ENCODE measurements at regions not wholly inside any gene's neighbourhood (a gene's known extent, or its start where the extent isn't known, plus 50 kb on each side); places are given as distances from the start of the nearest gene placed in this dataset.

DNA sequence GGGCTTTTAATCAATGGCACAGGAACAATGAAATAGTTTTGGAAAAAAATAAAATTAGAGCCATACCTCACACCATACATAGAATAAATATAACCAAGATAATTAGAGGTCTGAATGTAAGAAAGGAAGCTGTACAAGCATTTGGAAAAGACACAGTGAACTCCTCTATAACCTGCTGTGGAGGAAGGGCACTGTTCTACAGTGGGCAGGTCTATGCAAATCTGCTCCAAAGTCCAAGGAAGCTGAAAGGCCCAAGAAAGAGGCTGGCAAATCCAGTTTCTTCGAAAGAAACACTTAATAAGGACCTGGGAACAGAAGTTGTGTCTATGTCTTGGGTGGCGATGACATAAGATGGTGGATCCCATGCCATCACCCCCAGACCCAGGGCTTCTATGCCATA is 169.4 kb upstream of the RALGAPA2 start:
- ATAC-seq (no peak), DNase-seq (ENCODE audit: low read depth, low spot score) (no peak)
- intact Hi-C loops (cut with micrococcal nuclease; ENCODE audit: unreplicated experiment), result no loop called here
- Histone ChIP-seq H3K27me3 (ENCODE audit: control insufficient read depth, insufficient read depth, low read length) (no peaks in the 10 kb centered on the region), H3K36me3 (ENCODE audit: control insufficient read depth, insufficient read depth, low read length) (no peaks in the 10 kb centered on the region), H3K9me3 (ENCODE audit: control insufficient read depth, insufficient read depth, low read depth, low read length) (no peaks in the 10 kb centered on the region), H3K27ac (ENCODE audit: low read length) (no peak overlapping the region), H3K4me3 (ENCODE audit: low read depth in 2 of 2, low read length in 2 of 2) (no peak overlapping the region), H3K4me1 (ENCODE audit: control insufficient read depth, insufficient read depth, low read length) (no peaks in the 10 kb centered on the region)
- ChIA-PET CTCF (no interaction called here), POLR2A (no interaction called here)
- TF ChIP-seq REST (IDR thresholded peaks at IDR 0.05; ENCODE audit: insufficient read depth in 1 of 2, low read depth in 2 of 2, low read length in 1 of 2) (no peak), TCF7L2 (IDR thresholded peaks at IDR 0.05; ENCODE audit: low read depth, low read length) (no peak), CTCF (IDR thresholded peaks at IDR 0.05) (no peak), SIN3A (IDR thresholded peaks at IDR 0.05; ENCODE audit: borderline replicate concordance, insufficient read depth, low read depth, low read length) (no peak), POLR2AphosphoS5 (IDR thresholded peaks at IDR 0.05; ENCODE audit: low read depth, low read length) (no peak)
- in situ Hi-C loops (cut with HindIII; ENCODE audit: low pct_unique_long_range_greater_than_20kb, low sequenced_read_pairs), result no loop called here
- no TSS peak for BruUV-seq (replicated peaks)

GRCh38 chr20:20877079-20877478 is 164.6 kb upstream of the RALGAPA2 start:
- TF ChIP-seq TCF7L2 (IDR thresholded peaks at IDR 0.05; ENCODE audit: low read depth, low read length) (no peak), POLR2AphosphoS5 (IDR thresholded peaks at IDR 0.05; ENCODE audit: low read depth, low read length) (no peak), CTCF (IDR thresholded peaks at IDR 0.05) (no peak), REST (IDR thresholded peaks at IDR 0.05; ENCODE audit: insufficient read depth in 1 of 2, low read depth in 2 of 2, low read length in 1 of 2) (no peak), SIN3A (IDR thresholded peaks at IDR 0.05; ENCODE audit: borderline replicate concordance, insufficient read depth, low read depth, low read length) (no peak)
- no peak overlapping the region for H3K4me3 ChIP-seq (ENCODE audit: low read depth in 2 of 2, low read length in 2 of 2)
- BruUV-seq (replicated peaks), result no TSS peak
- no peaks in the 10 kb centered on the region for H3K36me3 ChIP-seq (ENCODE audit: control insufficient read depth, insufficient read depth, low read length)
- in situ Hi-C loops (cut with HindIII; ENCODE audit: low pct_unique_long_range_greater_than_20kb, low sequenced_read_pairs), result no loop called here
- no peaks in the 10 kb centered on the region for H3K27me3 ChIP-seq (ENCODE audit: control insufficient read depth, insufficient read depth, low read length)
- DNase-seq (ENCODE audit: low read depth, low spot score) (no peak), ATAC-seq (no peak)
- no peak overlapping the region for H3K27ac ChIP-seq (ENCODE audit: low read length)
- intact Hi-C loops (cut with micrococcal nuclease; ENCODE audit: unreplicated experiment), result no loop called here
- ChIA-PET CTCF (interaction anchor here (0.6 kb wide), 1 partner anchor 488 kb away, joined by 3 read pairs; no protein-coding TSS in a partner anchor), POLR2A (no interaction called here)
- H3K9me3 ChIP-seq (ENCODE audit: control insufficient read depth, insufficient read depth, low read depth, low read length), result no peaks in the 10 kb centered on the region
- H3K4me1 ChIP-seq (ENCODE audit: control insufficient read depth, insufficient read depth, low read length), result no peaks in the 10 kb centered on the region
